NCI-H146 treated with DMSO at 0.1 percent for 48 hours (cell line): ENCODE measurements at regions not wholly inside any gene's neighbourhood (a gene's known extent, or its start where the extent isn't known, plus 50 kb on each side); places are given as distances from the start of the nearest gene placed in this dataset.
"Not testable (repeated sequence)": the region's sequence is repeated elsewhere in the genome, so short reads cannot be mapped to it uniquely, and the experiment has no call there.

Experiments
- DNase-seq: peaks from one replicate; lab custom pipeline; 2025; ENCODE audit not compliant: unreplicated experiment; lab: John Stamatoyannopoulos, UW

- DNase-seq: no peak
Measured at GRCh38 chr2:149732730-149733290, 145.2 kb upstream of the MMADHC start.

GRCh38 chr2:149732001-149732685 is 144.6 kb upstream of the MMADHC start:
- no peak for DNase-seq

- DNase-seq: no peak
Measured at GRCh38 chr2:149731079-149731478, 143.5 kb upstream of the MMADHC start.

GRCh38 chr2:149729586-149729985 is 142.0 kb upstream of the MMADHC start:
- no peak for DNase-seq

DNA sequence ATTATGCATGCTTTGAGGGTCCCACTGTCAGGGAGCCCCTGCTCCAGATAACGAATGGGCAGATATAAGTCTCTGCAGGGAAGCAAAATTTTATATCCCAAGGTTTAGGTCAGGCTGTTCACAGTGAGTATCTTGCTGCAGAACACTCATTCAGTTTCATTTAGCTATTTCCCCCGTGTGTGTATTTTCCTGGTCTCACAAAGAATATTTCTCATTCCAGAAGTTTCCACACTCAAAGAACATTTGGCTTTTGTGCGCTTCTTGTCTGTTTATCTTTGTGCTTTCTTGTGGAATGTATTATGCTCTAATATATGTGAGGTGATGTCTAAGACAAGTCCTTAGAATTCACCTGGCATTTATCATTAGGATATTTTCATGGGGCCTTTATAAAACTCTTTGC is 140.4 kb upstream of the MMADHC start:
- no peak for DNase-seq

- DNase-seq: no peak
Measured at GRCh38 chr2:149725234-149725633, 137.7 kb upstream of the MMADHC start.

DNA sequence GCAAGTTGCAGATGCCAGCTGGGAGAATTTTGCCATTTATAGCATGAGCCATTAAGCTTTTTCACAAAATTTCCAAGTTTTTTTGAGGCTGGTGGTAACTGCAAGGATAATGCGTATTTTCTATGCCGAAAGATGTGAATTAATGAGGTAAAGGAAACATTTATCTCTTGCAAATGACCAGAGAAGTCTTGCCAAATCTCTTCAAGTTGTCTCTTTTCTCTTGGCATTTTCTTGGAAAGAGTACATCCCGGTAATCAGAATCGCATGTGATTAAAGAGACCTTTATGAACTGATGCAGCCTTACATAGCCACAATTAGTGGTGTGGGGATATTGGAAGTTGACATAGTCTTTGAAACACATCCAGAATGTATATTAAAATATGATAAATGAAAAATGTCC is 136.5 kb upstream of the MMADHC start:
- no peak for DNase-seq

DNA sequence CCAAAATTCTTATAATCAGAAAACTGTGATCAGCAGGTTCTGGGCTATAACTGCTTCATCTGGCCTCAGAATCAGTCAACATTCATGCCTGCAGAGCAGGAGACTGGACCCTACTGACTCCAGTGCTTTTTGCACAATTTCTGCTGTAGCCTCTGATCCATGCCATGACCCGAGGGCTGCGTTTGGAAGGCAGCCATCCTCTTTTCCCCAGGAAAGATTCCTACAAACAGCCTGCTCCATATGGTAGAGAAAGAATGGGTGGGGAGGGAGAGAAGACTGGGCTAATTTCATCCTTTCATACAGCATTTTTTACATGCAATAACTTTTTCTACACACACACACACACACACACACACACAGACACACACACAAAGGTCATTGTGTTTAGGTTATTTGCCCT is 133.0 kb upstream of the MMADHC start:
- no peak for DNase-seq

DNA sequence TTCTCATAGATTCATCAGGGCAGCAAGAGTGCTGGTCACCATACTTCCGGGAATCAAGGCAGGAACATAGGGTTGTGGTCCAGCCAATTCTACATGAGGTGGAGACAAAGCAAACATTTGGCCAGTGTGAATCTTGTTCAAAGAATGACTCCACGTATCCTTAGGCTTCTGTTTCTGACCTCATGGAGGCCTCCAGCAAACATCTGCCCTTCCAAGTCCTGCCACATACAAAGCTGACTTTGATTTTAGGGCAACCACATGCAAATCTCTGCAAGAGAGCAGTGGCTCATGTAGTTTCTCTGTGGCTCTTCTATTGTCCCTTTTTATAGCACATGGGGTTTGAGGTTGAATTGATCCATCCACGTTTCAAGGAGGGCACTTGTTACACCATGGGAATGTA is 132.1 kb upstream of the MMADHC start:
- no peak for DNase-seq

DNA sequence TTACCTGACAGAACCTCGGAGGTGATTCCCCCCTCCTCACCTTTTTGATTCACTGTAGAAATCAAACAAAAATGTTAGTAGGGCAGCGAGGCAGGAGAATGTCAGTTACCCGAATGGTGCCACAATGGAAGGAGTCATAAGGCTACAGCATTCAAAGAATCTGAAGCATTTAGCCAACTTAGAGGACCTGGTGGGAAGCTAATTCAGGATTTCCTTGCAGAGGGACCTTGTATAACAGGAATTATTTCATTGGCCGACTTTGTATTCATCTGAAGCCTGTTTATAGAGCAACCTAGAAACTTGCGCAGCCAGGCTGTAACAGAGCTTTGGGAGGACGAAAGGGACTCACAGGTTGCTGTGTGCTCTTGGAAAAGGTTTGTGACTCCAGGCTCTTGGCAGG is 129.1 kb upstream of the MMADHC start:
- DNase-seq: no peak

GRCh38 chr2:149715894-149716293 is 128.3 kb upstream of the MMADHC start:
- no peak for DNase-seq

GRCh38 chr2:149715005-149715592 is 127.5 kb upstream of the MMADHC start:
- DNase-seq: no peak

DNA sequence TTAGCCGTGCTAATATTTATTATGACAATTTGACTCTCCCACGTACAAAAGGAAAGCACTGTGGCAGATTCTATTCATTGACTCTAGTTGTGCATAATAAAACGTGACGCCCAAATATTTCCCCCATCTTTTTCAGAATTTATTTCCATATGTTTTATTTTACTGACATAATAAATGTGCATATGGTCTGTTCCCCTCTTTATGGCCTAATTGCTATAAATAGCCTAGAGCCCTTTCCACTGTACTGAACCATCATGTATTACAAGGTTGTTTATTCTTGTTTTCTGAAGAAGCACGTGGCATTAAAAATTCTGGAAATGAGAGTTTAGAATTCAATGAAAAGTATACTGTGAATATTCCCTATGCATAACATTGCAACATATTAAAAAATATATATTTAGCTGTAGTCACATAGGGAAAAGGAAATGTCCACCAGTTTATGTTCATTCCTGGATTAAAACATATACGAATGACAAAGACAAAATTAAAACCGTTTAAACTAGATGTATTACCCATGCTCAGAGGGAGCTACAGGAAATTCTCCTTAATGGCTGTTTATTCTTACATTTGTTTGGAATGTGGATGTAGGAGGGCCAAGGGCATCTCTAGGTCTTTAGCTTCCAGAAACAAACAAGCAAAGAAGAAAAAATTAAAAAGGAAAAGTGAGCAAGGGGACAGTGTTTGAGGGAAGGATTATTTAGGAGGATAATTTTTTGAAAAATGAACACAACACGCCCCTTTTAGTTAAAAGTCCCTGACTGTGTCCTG is 122.1 kb upstream of the MMADHC start:
- no peak for DNase-seq

- DNase-seq: no peak
Measured at GRCh38 chr2:149703281-149703680, 115.7 kb upstream of the MMADHC start.

- DNase-seq: no peak
Measured at GRCh38 chr2:149702571-149702970, 115.0 kb upstream of the MMADHC start.

GRCh38 chr2:149701241-149701640 is 113.7 kb upstream of the MMADHC start:
- DNase-seq: no peak

DNA sequence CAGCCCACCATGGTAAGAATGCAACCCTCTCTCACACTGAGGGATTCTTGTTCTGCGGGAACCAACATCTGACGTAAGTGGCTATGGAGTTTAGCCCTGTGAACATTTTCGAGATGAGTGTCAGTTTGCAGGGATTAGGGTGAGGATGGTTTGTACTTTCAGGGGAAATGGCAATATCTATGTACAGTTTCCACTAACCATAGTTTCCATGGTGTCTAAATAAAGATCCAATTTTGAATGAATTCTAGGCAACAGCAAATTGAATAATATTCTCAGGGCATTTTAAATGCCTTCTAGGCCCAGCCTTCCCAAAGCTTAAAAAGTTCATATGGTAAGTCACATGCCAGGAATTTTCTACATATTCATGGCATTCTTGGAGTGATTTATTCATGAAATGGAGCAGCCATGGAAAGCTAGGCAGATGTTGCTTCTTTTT is 105.4 kb upstream of the MMADHC start:
- no peak for DNase-seq

DNA sequence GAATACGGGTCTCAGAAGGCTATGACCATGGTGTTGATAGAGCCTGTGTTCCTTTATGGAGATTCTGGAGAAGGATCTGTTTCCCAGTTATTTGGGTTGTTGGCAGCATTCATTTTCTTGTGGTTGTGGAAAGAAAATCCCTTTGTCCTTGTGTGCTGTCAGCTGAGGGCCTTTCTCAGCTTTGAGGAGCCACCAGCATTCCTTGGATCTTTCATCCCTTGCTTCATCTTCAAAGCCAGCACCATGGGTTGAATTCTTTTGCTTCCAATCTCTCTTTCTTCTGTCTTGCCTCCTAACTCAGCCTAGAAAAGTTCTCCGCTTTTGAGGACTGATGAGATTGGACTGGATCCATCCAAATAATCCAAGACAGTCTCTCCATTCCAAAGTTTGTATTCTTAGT is 103.2 kb upstream of the MMADHC start:
- no peak for DNase-seq

GRCh38 chr2:149687052-149687427 is 99.5 kb upstream of the MMADHC start:
- DNase-seq: no peak

DNA sequence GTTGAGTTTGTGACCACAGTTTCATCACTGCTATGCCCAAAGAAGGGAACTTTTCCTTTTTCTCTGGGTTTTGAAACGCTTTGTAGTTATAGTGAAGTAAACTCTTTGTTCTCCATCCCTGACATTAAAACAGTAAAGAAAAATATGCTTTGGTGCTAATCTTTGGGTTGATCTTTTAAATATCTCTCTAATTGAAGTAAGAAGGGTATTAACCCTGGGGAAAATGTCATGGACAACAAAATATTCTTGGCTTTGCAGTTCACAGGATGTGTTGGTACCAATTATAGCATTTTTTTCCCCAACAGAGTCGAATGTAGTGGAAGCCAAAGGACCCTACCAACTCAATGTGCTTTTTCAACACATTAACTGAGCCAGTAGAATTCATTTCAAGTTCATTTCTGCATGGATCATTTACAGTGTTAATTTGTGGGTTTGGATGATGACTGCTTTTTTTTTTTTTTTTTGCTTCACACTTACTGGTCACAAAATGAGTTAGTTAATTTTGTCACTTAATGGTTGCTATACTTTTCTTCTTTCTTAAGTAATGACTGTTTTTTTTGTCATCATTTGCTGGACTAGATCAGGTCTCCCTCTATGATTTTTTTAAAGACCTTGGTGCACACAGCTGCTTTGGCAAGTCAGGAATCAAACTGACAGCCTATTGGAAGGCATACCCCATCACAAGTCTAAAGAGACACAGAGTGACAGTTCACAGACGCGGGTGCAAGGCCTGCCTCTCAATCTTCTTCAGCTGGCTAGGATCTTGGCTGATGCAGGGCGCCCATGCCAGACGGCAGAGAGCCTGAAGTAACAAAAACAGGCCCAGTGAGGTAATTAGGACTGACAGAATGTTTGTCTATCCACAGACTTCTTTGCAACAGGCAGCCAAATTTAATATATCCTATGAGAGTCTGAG is 98.8 kb upstream of the MMADHC start:
- DNase-seq: no peak

DNA sequence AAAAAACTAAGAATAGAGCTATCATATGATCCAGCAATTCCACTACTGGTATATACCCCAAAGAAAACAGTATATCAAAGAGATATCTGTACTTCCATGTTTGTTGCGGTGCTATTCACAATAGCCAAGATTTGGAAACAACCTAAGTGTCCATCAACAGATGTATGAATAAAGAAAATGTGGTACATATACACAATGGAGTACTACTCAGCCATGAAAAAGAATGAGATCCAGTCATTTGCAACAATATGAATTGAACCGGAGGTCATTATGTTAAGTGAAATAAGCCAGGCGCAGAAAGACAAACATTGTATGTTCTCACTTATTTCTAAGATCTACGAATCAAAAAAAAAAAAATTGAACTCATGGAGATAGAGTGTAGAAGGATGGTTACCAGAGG is 97.8 kb upstream of the MMADHC start:
- DNase-seq: not testable (repeated sequence)
